OCI-LY3 (cell line): ENCODE measurements at regions not wholly inside any gene's neighbourhood (a gene's known extent, or its start where the extent isn't known, plus 50 kb on each side); places are given as distances from the start of the nearest gene placed in this dataset.

ENCODE experiments used
- EZH2phosphoT487 ChIP-seq: fragments of 200-600 bp; shearing (Covaris generic); IDR thresholded peaks from 2 replicates; pipeline ENCODE4 v1.6.1; 2018; ENCODE audit warnings: antibody characterized with exemption, mixed run types, low read depth
- TF ChIP-seq, protein P1 (sequence below): fragments of 200-600, 300-600 bp; sonication (generic); IDR thresholded peaks from 2 replicates; pipeline ENCODE4 v1.5.1; 2014; ENCODE audit warnings: antibody characterized with exemption, low read length, low read depth

DNA sequence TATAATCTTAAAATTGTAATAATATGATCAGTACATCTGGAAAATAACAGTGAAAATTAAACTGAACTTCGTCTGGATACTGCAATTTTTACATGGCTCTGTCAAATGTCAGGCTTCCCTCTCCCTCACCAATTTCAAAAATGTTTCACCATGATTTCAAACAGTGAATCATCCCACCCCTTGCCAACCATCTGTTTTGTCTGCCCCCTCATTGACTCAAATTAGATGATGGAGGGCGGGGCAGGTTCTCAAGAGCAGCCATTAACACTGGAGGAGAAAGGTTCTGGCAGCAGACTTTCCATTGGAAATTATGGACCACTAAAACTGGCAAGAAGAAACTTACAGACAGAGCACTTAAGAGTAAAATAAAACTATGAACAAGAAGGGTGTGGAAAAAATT, 1195.7 kb upstream of the ZEB2 start:
- TF ChIP-seq, protein P1, sequence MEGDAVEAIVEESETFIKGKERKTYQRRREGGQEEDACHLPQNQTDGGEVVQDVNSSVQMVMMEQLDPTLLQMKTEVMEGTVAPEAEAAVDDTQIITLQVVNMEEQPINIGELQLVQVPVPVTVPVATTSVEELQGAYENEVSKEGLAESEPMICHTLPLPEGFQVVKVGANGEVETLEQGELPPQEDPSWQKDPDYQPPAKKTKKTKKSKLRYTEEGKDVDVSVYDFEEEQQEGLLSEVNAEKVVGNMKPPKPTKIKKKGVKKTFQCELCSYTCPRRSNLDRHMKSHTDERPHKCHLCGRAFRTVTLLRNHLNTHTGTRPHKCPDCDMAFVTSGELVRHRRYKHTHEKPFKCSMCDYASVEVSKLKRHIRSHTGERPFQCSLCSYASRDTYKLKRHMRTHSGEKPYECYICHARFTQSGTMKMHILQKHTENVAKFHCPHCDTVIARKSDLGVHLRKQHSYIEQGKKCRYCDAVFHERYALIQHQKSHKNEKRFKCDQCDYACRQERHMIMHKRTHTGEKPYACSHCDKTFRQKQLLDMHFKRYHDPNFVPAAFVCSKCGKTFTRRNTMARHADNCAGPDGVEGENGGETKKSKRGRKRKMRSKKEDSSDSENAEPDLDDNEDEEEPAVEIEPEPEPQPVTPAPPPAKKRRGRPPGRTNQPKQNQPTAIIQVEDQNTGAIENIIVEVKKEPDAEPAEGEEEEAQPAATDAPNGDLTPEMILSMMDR, result no peak
- TF ChIP-seq EZH2phosphoT487, result no peak
